ENCODE measurements at regions not wholly inside any gene's neighbourhood (a gene's known extent, or its start where the extent isn't known, plus 50 kb on each side); places are given as distances from the start of the nearest gene placed in this dataset.

DNA sequence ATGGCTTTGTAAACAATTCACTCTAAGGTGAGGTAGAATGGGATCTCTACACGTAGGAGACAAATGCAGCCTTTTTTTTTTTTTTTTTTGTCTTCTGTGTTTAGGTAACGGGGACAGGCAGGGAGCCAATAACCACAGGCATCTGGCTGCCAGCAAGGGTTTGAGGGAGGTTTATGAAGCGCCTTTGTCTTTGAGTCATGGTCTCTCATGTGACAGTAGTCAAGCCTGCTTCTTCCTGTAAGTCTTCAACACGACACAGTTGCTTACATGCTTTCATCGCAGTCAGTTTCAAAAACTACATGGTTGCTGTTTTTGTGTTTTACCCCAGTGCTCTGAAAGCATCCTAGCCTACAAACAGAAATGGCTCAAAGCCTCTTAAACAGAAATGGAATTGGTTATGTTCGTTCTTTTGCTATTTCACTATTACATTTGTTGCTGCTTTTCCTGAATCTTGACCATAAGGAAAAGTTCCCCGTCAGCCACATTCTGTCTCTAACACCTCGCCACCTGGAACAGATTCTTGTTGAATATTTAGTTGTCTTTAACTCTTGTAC lies 127.8 kb upstream of the METTL14 start:
- no peak overlapping the region for H2BK20ac ChIP-seq (ENCODE audit: low read length)
- no peak overlapping the region for H3K18ac ChIP-seq (ENCODE audit: extremely low read depth, low read length)
- no peaks in the 10 kb centered on the region for H3K27me3 ChIP-seq (replicated peaks in 1 of 4; ENCODE audit: control insufficient read depth in 3 of 4, extremely low read depth in 1 of 4, insufficient read depth in 3 of 4, low read length in 3 of 4)
- no peaks in the 10 kb centered on the region for H3K9me3 ChIP-seq (ENCODE audit: insufficient read depth in 2 of 2, low read depth in 1 of 2, low read length in 1 of 2)
- H2BK15ac ChIP-seq (ENCODE audit: low read length), result no peak overlapping the region
- no peak overlapping the region for H3K4me3 ChIP-seq (ENCODE audit: extremely low read depth in 1 of 4, insufficient read depth in 2 of 4, low read depth in 3 of 4, low read length in 4 of 4)
- no peaks in the 10 kb centered on the region for H3K79me1 ChIP-seq (ENCODE audit: low read depth, low read length)
- no peak overlapping the region for H3K9ac ChIP-seq (replicated peaks in 1 of 4; ENCODE audit: extremely low read depth in 1 of 4, low read depth in 3 of 4, low read length in 3 of 4)
- no peak for DNase-seq (ENCODE audit: low read depth in 1 of 2, low spot score in 2 of 2)
- no peak for FAIRE-seq
- H2BK5ac ChIP-seq (ENCODE audit: low read depth, low read length), result no peak overlapping the region
- H3K23me2 ChIP-seq (ENCODE audit: low read depth, low read length), result peaks cover 1% of the 10 kb centered on the region; the same call in 1 of the 2 replicates
- H3K4me2 ChIP-seq (ENCODE audit: insufficient read depth in 1 of 2, low read depth in 2 of 2, low read length in 2 of 2), result no peak overlapping the region
- TF ChIP-seq HDAC2 (IDR thresholded peaks at IDR 0.05; ENCODE audit: borderline replicate concordance in 1 of 2, low read depth in 2 of 2, low read length in 2 of 2), result no peak
- TF ChIP-seq ZNF274 (IDR thresholded peaks at IDR 0.05; ENCODE audit: borderline replicate concordance, extremely low read depth, low read length), result no peak
- TF ChIP-seq YY1 (IDR thresholded peaks at IDR 0.05; ENCODE audit: low read depth, low read length), result no peak
- TF ChIP-seq, protein P1, sequence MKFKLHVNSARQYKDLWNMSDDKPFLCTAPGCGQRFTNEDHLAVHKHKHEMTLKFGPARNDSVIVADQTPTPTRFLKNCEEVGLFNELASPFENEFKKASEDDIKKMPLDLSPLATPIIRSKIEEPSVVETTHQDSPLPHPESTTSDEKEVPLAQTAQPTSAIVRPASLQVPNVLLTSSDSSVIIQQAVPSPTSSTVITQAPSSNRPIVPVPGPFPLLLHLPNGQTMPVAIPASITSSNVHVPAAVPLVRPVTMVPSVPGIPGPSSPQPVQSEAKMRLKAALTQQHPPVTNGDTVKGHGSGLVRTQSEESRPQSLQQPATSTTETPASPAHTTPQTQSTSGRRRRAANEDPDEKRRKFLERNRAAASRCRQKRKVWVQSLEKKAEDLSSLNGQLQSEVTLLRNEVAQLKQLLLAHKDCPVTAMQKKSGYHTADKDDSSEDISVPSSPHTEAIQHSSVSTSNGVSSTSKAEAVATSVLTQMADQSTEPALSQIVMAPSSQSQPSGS (IDR thresholded peaks at IDR 0.05; ENCODE audit: low read length), result no peak
- no peak for TF ChIP-seq RAD21 (IDR thresholded peaks at IDR 0.05 in 1 of 2, conservative IDR thresholded peaks at IDR 0.05 in 1 of 2; ENCODE audit: low read depth in 2 of 2, low read length in 2 of 2)
- no peak for TF ChIP-seq KDM4A (IDR thresholded peaks at IDR 0.05; ENCODE audit: low read depth, low read length, severe bottlenecking)
- TF ChIP-seq, protein P2, sequence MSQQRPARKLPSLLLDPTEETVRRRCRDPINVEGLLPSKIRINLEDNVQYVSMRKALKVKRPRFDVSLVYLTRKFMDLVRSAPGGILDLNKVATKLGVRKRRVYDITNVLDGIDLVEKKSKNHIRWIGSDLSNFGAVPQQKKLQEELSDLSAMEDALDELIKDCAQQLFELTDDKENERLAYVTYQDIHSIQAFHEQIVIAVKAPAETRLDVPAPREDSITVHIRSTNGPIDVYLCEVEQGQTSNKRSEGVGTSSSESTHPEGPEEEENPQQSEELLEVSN (IDR thresholded peaks at IDR 0.05), result no peak
- TF ChIP-seq SRF (IDR thresholded peaks at IDR 0.05; ENCODE audit: low read depth, low read length), result no peak
- no peak for TF ChIP-seq EZH2 (IDR thresholded peaks at IDR 0.05; ENCODE audit: low read depth, low read length, severe bottlenecking)
- no peak for TF ChIP-seq RXRA (IDR thresholded peaks at IDR 0.05; ENCODE audit: insufficient read depth, low read depth, low read length)
- TF ChIP-seq FOSL1 (IDR thresholded peaks at IDR 0.05; ENCODE audit: insufficient read depth, low read depth, low read length), result no peak
- WGBS, 2 experiments (ENCODE audit: extremely low coverage in 1 of 2, insufficient coverage in 1 of 2, insufficient read length in 1 of 2, insufficient replicate concordance in 2 of 2, low coverage in 1 of 2, low lambda C conversion rate in 2 of 2, missing lambda C conversion rate in 1 of 2), result 93% methylated on average over 8 of the region's 8 CpGs; no CpG with 5 or more reads in 1 of the 2 experiments
- no peak overlapping the region for H4K8ac ChIP-seq (ENCODE audit: extremely low read depth, insufficient read depth, low read length)
- H2AFZ ChIP-seq (ENCODE audit: low read length), result peak overlapping the region; percentile 70; the same call in 1 of the 2 replicates
- H4K5ac ChIP-seq (ENCODE audit: insufficient read length, low read depth, low read length), result no peak overlapping the region
- H3K4ac ChIP-seq (replicated peaks; ENCODE audit: insufficient read length, low read depth, low read length), result no peak overlapping the region
- no peak overlapping the region for H4K91ac ChIP-seq (replicated peaks; ENCODE audit: insufficient read length, low read length)
- H4K20me1 ChIP-seq (replicated peaks in 1 of 2; ENCODE audit: control insufficient read depth in 1 of 2, insufficient read depth in 2 of 2, low read length in 2 of 2), result no peaks in the 10 kb centered on the region
- ChIA-PET POLR2A (ENCODE audit: partially characterized antibody) (no interaction called here), CTCF (ENCODE audit: partially characterized antibody) (no interaction called here)
- H3K56ac ChIP-seq (replicated peaks; ENCODE audit: insufficient read length, low read depth, low read length), result no peak overlapping the region
- H3K79me2 ChIP-seq (ENCODE audit: control insufficient read depth in 1 of 2, insufficient read depth in 2 of 2, low read length in 2 of 2), result no peaks in the 10 kb centered on the region
- no peak overlapping the region for H3K27ac ChIP-seq (ENCODE audit: low read depth, low read length)
- H3K14ac ChIP-seq (ENCODE audit: insufficient read length), result no peak overlapping the region
- no peaks in the 10 kb centered on the region for H3K36me3 ChIP-seq (ENCODE audit: control insufficient read depth in 2 of 4, insufficient read depth in 4 of 4, low read length in 3 of 4)
- no peaks in the 10 kb centered on the region for H3K4me1 ChIP-seq (replicated peaks in 1 of 4; ENCODE audit: control insufficient read depth in 3 of 4, insufficient read depth in 4 of 4, low read length in 3 of 4)
- no peak overlapping the region for H2BK120ac ChIP-seq (replicated peaks; ENCODE audit: low read depth, low read length)
- H3K23ac ChIP-seq (ENCODE audit: insufficient read length), result no peak overlapping the region
- no peak overlapping the region for H2AK5ac ChIP-seq (ENCODE audit: low read depth, low read length)
- H2BK12ac ChIP-seq (ENCODE audit: low read depth, low read length), result no peak overlapping the region
